GM23338 (cell line): ENCODE measurements at regions not wholly inside any gene's neighbourhood (a gene's known extent, or its start where the extent isn't known, plus 50 kb on each side); places are given as distances from the start of the nearest gene placed in this dataset.
"Not testable (repeated sequence)": the region's sequence is repeated elsewhere in the genome, so short reads cannot be mapped to it uniquely, and the experiment has no call there.

Experiments used
- ATAC-seq: fragments of 200-7000 bp; cut with Tn5 transposase; 3 replicates; pipeline ENCODE4 v1.9.1; 2020
- DNase-seq: peaks from one replicate; pipeline ENCODE4 v3.0.0-alpha.2; 2015; ENCODE audit warnings: low spot score
- H2AFZ ChIP-seq: fragments of 200-600 bp; sonication (generic); 2 replicates; pipeline ENCODE4 v1.8.0; 2016; ENCODE audit warnings: antibody characterized with exemption, mild to moderate bottlenecking, moderate library complexity
- H3F3A ChIP-seq: fragments of 200-600 bp; sonication (generic); replicated peaks from 2 replicates; pipeline ENCODE4 v1.8.0; 2017; ENCODE audit warnings: antibody characterized with exemption, mixed run types, low read depth
- H3K27ac ChIP-seq: fragments of 200-600 bp; sonication (generic); 2 replicates; pipeline ENCODE4 v1.6.1; 2016; ENCODE audit warnings: low read depth
- H3K27me3 ChIP-seq: fragments of 200-600 bp; sonication (generic); 2 replicates; pipeline ENCODE4 v1.8.0; 2016; ENCODE audit warnings: mild to moderate bottlenecking, mixed run types, moderate library complexity; ENCODE audit not compliant: insufficient read depth
- H3K36me3 ChIP-seq: fragments of 200-600 bp; sonication (generic); 2 replicates; pipeline ENCODE4 v1.8.0; 2016; ENCODE audit warnings: mild to moderate bottlenecking; ENCODE audit not compliant: insufficient read depth
- H3K4me1 ChIP-seq: fragments of 200-600 bp; sonication (generic); 2 replicates; pipeline ENCODE4 v1.8.0; 2016; ENCODE audit warnings: mild to moderate bottlenecking, moderate library complexity; ENCODE audit not compliant: insufficient read depth
- H3K4me2 ChIP-seq: fragments of 200-600 bp; sonication (generic); 2 replicates; pipeline ENCODE4 v1.7.1; 2017; ENCODE audit warnings: mixed run types
- H3K4me3 ChIP-seq: fragments of 200-600 bp; sonication (generic); 2 replicates; pipeline ENCODE4 v1.6.1; 2016; ENCODE audit warnings: mixed run types
- H3K79me2 ChIP-seq: fragments of 200-600 bp; sonication (generic); replicated peaks from 2 replicates; pipeline ENCODE4 v1.8.0; 2017; ENCODE audit warnings: mild to moderate bottlenecking; ENCODE audit not compliant: insufficient read depth
- H3K9me2 ChIP-seq: fragments of 200-600 bp; sonication (generic); 2 replicates; pipeline ENCODE4 v1.8.0; 2017; ENCODE audit not compliant: insufficient read depth
- H4K20me1 ChIP-seq: fragments of 200-600 bp; sonication (generic); replicated peaks from 2 replicates; pipeline ENCODE4 v1.8.0; 2017; ENCODE audit warnings: mild to moderate bottlenecking; ENCODE audit not compliant: insufficient read depth
- H3K27ac Mint-ChIP-seq: 2 replicates; pipeline ENCODE4 v1.8.0; 2020; ENCODE audit warnings: inconsistent platforms, mild to moderate bottlenecking, moderate library complexity, mixed read lengths
- H3K27me3 Mint-ChIP-seq: 3 replicates; pipeline ENCODE4 v1.8.0; 2022; ENCODE audit warnings: low read depth, mild to moderate bottlenecking, moderate library complexity, mixed read lengths, inconsistent platforms; ENCODE audit not compliant: insufficient read depth, poor library complexity
- H3K36me3 Mint-ChIP-seq: 3 replicates; pipeline ENCODE4 v1.8.0; 2021; ENCODE audit warnings: low read depth, mild to moderate bottlenecking, inconsistent platforms, moderate library complexity, mixed read lengths
- H3K4me1 Mint-ChIP-seq: 3 replicates; pipeline ENCODE4 v1.8.0; 2020; ENCODE audit warnings: mild to moderate bottlenecking, inconsistent platforms, mixed read lengths
- H3K4me3 Mint-ChIP-seq: 3 replicates; pipeline ENCODE4 v1.8.0; 2021; ENCODE audit warnings: moderate library complexity, mild to moderate bottlenecking, inconsistent platforms, mixed read lengths
- H3K9me3 Mint-ChIP-seq: 3 replicates; pipeline ENCODE4 v1.8.0; 2020; ENCODE audit warnings: moderate library complexity, mild to moderate bottlenecking, inconsistent platforms, mixed read lengths
- EZH2phosphoT487 ChIP-seq: fragments of 200-600 bp; sonication (generic); IDR thresholded peaks from one replicate; pipeline ENCODE4 v1.8.1; 2018; ENCODE audit warnings: antibody characterized with exemption; ENCODE audit not compliant: unreplicated experiment
- STAT1 ChIP-seq: IDR thresholded peaks from one replicate; pipeline ENCODE4 v1.6.1; 2016; ENCODE audit warnings: antibody characterized with exemption; ENCODE audit not compliant: unreplicated experiment
- ZNF114 ChIP-seq: fragments of 250-450 bp; sonication (Bioruptor Pico); IDR thresholded peaks from 2 replicates; pipeline ENCODE4 v1.5.0; 2020; ENCODE audit warnings: mild to moderate bottlenecking, moderate library complexity
- TF ChIP-seq, protein P1 (sequence below), 2 experiments: fragments of 200-600 bp in 1 of 2; sonication (generic) in 1 of 2; conservative IDR thresholded peaks; 2 replicates each; pipeline versions ENCODE4 v1.5.1 to v1.6.1; 2016 to 2017; ENCODE audit warnings: antibody characterized with exemption in 2 of 2, low read depth in 2 of 2, mild to moderate bottlenecking in 2 of 2, moderate library complexity in 1 of 2
- TF ChIP-seq, protein P2 (sequence below): IDR thresholded peaks from 2 replicates; pipeline ENCODE4 v1.6.1; 2016; ENCODE audit warnings: antibody characterized with exemption
- TF ChIP-seq, protein P3 (sequence below): IDR thresholded peaks from one replicate; pipeline ENCODE4 v1.6.1; 2018; ENCODE audit warnings: antibody characterized with exemption; ENCODE audit not compliant: unreplicated experiment

DNA sequence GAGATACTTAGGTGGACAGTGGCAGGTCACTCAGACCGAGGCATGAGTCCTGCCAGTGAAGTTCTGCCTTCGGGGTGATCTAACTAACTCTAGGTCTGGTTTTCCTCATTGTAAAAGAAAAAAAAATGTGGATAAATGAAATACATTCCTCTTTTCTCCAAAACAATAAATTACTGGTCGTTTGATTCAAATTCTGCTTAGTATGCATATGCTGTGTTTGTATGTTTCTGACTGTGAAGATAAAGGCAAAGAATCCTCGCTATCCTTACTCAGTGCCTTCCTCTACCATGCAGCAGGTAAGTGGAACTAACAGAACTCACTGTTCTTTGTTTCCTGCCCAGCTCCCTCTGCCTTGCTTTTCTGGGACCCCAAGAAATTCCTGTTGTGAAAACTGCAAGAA lies 330.1 kb downstream of the SUCLG1 start (continued):
- TF ChIP-seq, protein P1, sequence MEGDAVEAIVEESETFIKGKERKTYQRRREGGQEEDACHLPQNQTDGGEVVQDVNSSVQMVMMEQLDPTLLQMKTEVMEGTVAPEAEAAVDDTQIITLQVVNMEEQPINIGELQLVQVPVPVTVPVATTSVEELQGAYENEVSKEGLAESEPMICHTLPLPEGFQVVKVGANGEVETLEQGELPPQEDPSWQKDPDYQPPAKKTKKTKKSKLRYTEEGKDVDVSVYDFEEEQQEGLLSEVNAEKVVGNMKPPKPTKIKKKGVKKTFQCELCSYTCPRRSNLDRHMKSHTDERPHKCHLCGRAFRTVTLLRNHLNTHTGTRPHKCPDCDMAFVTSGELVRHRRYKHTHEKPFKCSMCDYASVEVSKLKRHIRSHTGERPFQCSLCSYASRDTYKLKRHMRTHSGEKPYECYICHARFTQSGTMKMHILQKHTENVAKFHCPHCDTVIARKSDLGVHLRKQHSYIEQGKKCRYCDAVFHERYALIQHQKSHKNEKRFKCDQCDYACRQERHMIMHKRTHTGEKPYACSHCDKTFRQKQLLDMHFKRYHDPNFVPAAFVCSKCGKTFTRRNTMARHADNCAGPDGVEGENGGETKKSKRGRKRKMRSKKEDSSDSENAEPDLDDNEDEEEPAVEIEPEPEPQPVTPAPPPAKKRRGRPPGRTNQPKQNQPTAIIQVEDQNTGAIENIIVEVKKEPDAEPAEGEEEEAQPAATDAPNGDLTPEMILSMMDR (conservative IDR thresholded peaks at IDR 0.05; ENCODE audit: low read depth in 2 of 2): no peak
- TF ChIP-seq, protein P2, sequence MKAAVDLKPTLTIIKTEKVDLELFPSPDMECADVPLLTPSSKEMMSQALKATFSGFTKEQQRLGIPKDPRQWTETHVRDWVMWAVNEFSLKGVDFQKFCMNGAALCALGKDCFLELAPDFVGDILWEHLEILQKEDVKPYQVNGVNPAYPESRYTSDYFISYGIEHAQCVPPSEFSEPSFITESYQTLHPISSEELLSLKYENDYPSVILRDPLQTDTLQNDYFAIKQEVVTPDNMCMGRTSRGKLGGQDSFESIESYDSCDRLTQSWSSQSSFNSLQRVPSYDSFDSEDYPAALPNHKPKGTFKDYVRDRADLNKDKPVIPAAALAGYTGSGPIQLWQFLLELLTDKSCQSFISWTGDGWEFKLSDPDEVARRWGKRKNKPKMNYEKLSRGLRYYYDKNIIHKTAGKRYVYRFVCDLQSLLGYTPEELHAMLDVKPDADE: no peak
- TF ChIP-seq, protein P3, sequence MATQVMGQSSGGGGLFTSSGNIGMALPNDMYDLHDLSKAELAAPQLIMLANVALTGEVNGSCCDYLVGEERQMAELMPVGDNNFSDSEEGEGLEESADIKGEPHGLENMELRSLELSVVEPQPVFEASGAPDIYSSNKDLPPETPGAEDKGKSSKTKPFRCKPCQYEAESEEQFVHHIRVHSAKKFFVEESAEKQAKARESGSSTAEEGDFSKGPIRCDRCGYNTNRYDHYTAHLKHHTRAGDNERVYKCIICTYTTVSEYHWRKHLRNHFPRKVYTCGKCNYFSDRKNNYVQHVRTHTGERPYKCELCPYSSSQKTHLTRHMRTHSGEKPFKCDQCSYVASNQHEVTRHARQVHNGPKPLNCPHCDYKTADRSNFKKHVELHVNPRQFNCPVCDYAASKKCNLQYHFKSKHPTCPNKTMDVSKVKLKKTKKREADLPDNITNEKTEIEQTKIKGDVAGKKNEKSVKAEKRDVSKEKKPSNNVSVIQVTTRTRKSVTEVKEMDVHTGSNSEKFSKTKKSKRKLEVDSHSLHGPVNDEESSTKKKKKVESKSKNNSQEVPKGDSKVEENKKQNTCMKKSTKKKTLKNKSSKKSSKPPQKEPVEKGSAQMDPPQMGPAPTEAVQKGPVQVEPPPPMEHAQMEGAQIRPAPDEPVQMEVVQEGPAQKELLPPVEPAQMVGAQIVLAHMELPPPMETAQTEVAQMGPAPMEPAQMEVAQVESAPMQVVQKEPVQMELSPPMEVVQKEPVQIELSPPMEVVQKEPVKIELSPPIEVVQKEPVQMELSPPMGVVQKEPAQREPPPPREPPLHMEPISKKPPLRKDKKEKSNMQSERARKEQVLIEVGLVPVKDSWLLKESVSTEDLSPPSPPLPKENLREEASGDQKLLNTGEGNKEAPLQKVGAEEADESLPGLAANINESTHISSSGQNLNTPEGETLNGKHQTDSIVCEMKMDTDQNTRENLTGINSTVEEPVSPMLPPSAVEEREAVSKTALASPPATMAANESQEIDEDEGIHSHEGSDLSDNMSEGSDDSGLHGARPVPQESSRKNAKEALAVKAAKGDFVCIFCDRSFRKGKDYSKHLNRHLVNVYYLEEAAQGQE: no peak

DNA sequence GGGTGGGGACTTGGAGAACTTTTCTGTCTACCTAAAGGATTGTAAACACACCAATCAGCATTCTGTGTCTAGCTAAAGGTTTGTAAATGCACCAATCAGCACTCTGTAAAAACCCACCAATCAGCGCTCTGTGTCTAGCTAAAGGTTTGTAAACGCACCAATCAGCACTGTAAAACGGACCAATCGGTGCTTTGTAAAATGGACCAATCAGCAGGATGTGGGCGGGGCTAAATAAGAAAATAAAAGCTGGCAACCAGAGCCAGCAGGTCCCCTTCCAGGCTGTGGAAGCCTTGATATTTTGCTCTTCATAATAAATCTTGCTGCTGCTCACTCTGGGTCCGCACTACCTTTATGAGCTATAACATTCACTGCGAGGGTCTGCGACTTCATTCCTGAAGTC lies 331.3 kb downstream of the SUCLG1 start:
- not testable (repeated sequence) for H4K20me1 ChIP-seq, H3K36me3 Mint-ChIP-seq, H2AFZ ChIP-seq, H3K4me3 ChIP-seq, H3K27me3 ChIP-seq, H3K36me3 ChIP-seq, H3K27ac ChIP-seq, H3K4me1 ChIP-seq, H3K4me2 ChIP-seq, H3F3A ChIP-seq, H3K4me1 Mint-ChIP-seq, DNase-seq, H3K9me2 ChIP-seq, H3K79me2 ChIP-seq, H3K4me3 Mint-ChIP-seq, H3K27ac Mint-ChIP-seq, H3K27me3 Mint-ChIP-seq, ATAC-seq
- H3K9me3 Mint-ChIP-seq: peaks cover 15% of the 10 kb centered on the region

DNA sequence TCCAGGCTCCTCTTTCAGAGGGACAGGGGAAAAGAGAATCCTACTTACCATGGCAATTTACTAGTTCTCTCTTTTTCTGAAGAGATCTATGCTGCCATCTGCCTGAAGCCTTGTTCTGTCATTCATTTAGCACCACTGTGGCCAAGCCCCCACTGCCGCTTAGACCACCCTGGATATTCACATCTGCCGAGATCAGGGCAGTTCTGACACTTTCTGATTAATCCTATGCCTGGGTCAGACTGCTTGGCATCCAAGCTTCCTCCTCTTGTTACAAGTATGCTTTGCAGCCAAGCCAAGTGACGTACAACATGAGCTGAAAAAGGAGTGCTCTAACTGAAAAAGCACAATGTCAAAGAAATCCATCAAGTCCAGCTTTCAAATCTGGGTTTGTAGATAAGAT lies 332.6 kb downstream of the SUCLG1 start:
- no peaks in the 10 kb centered on the region for H3K79me2 ChIP-seq
- H3F3A ChIP-seq: no peaks in the 10 kb centered on the region
- Mint-ChIP-seq H3K36me3 (peaks cover 5% of the 10 kb centered on the region; the same call in 1 of the 3 replicates), H3K27ac (no peak overlapping the region), H3K4me1 (no peaks in the 10 kb centered on the region), H3K27me3 (peaks cover 4% of the 10 kb centered on the region), H3K9me3 (peaks cover 15% of the 10 kb centered on the region), H3K4me3 (no peak overlapping the region)
- DNase-seq (no peak), ATAC-seq (no peak)
- no peaks in the 10 kb centered on the region for H4K20me1 ChIP-seq
- H3K9me2 ChIP-seq: peaks cover 10% of the 10 kb centered on the region; the same call in 1 of the 2 replicates
- H3K4me2 ChIP-seq: no peak overlapping the region
- H3K4me3 ChIP-seq: no peak overlapping the region
- H3K27me3 ChIP-seq: no peaks in the 10 kb centered on the region
- no peaks in the 10 kb centered on the region for H3K4me1 ChIP-seq
- H2AFZ ChIP-seq: no peak overlapping the region
- no peaks in the 10 kb centered on the region for H3K36me3 ChIP-seq
- no peak overlapping the region for H3K27ac ChIP-seq
- TF ChIP-seq EZH2phosphoT487 (no peak), ZNF114 (no peak), STAT1 (no peak)
- TF ChIP-seq, protein P3: no peak
